ENCODE measurements at regions not wholly inside any gene's neighbourhood (a gene's known extent, or its start where the extent isn't known, plus 50 kb on each side); places are given as distances from the start of the nearest gene placed in this dataset.

DNA sequence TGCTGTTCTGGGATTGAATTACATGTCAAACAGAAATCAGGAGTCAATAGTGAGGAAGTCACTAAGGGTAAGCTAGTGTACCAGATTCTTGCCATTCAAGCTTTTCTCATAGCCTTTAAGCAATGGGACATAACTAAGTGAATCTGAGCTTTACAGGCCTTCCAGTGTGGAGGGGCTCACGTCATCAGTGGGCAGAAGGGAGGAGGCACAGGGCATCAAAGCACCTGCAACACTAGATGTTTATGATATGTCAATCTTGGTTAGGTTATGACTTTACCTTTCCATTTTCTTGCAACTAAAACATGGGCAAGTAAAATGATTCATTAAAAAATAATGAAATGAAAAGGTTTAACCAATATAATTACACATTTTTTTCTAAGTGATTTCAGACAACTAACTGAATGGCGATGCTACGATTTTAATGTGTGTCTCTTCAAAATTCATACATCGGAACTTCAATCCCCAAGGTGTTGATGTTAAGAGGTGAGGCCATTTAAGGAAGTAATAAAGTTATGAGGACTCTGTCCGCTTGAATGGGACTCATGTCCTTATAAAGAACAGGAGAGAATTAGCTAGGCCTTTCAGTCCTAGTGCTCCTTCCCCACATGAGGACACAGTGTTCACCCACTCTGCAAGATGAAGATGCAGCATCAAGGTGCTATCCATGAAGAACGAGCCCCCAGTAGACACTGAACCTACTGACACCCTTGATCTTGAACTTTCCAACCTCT lies 1169.2 kb upstream of the NXPH2 start:
- DNase-seq (ENCODE audit: low spot score) = no peak

- no peak for DNase-seq (ENCODE audit: low spot score)
These were observed 1166.5 kb upstream of the NXPH2 start for GRCh38 chr2:139946690-139947089.

GRCh38 chr2:139940686-139941085 lies 1160.5 kb upstream of the NXPH2 start:
- DNase-seq (ENCODE audit: low spot score) = no peak

- DNase-seq (ENCODE audit: low spot score) = no peak
These were observed 1145.7 kb upstream of the NXPH2 start for GRCh38 chr2:139925903-139926302.

DNA sequence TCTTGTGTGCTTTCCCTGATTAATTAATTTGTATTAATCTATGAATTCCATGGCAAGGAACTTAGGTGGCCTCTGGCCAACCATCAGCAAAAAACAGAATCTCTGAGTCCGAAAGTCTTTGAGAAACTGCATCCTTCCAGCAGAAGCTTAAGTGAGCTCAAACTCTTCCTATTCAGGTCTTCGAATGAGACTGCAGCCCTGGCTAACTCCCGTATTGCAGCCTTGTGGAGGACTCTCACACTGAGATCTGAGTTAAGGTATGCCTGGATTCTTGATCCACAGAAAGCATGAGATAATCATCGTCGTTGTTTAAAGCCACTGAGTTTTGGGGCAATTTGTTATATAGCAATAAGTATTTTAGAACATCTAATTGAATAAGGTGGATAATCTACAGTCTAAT lies 1143.9 kb upstream of the NXPH2 start:
- no peak for DNase-seq (ENCODE audit: low spot score)

DNA sequence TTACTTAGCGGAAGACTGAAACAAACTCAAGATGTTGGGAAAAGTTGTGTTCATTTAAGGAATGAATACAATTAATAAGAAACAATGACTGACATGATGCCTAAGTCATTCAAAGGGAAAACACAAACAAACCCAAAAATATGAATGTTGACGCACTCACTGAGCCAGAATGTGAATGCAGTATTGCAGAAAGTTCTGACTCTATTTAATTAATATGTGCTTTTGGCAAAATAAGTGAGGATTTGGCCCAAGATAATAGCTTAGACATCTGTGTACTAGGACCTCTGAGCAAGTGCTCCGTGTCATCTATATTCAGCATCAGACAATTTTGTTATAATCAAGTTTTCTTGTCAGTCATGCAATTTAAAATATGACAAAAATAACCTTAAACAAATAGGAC lies 1138.8 kb upstream of the NXPH2 start:
- DNase-seq (ENCODE audit: low spot score) = no peak

DNA sequence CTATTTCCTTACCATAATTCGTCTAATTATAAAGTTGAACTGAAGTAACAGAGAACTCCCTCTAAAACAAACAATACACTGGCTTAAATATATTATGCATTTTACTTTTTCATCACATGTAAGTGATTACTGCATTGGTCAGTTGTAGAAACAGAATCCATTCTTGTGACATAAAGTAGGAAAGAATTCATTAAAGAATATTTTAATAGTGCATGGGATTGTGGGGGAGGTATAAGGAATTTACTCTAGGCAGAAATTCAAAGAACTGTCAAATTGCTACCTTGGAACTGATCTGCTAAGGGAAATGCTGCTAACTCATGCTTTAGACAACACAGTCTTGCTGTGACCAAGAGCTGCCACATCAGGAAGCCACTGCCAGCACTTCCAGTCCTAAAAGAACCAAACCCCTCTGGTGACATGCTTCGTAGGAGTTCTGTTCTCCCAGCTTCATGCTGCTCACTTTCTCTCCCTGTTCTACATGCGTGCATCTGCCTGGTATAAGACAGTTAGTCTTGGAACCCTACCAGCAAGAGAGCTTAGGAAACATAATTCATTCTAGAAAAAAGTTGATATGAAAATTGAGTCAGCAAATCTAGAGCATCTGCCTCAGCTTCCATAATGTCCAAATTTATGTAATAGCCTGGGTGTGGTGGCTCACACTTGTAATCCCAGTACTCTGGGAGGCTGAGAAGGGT lies 1137.6 kb upstream of the NXPH2 start:
- no peak for DNase-seq (ENCODE audit: low spot score)

DNA sequence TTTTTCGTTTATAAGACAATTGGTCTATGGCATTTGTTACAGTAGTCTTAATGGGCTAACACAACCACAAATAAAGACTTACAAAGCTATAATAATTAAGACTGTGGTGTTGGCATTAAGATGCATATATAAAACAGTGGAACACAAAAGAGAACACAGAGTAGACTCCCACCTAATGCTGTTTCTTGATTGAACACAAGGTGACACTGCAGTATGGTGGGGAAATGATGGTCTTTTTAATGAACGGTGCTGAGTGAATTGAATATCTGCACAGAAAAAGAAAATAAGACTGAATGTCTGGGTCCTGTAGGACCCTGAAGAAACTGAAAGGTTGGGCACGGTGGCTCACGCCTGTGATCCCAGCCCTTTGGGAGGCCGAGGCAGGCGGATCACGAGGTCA lies 1136.6 kb upstream of the NXPH2 start:
- DNase-seq (ENCODE audit: low spot score) = no peak

DNA sequence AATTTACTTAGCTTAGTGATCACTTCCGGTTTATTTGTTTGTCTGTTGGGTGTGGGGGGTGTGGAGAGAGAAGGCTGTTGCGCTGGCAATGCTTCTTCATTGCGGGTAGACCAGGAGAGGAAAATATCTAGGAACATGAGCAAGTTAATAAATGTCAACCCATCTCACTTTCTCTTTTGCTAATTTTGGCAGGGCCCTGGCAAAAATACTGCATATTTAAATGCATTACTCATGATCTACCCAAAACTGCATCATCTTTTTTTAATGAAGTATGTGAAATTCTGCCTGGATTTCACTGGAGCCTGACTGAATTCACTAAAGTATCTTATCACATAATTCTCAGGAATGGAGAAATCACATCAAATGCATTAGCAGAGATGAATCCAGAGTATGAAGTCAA lies 1131.0 kb upstream of the NXPH2 start:
- no peak for DNase-seq (ENCODE audit: low spot score)

- DNase-seq (ENCODE audit: low spot score) = no peak
These were observed 1128.9 kb upstream of the NXPH2 start for GRCh38 chr2:139909136-139909535.

GRCh38 chr2:139905624-139906023 lies 1125.4 kb upstream of the NXPH2 start:
- DNase-seq (ENCODE audit: low spot score) = no peak

DNA sequence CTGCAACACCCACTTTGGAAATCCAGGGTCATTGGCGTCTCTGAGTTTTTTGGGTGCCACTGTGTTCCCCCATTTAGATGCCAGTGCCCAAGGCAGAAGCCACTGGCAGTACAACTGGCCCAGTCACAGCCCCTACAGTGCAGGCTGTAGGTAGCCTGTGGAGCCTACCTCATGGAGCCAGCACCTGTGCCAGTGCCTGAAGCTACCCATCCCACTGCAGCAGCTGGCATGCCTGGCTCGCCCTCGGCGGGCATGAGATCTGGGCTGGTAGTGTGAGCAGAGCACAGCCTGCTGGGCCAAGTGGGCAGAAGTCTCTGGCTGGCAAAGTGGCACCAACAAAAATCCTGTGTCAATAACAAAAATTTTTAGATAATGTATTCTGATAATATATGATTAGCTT lies 1111.4 kb upstream of the NXPH2 start:
- no peak for DNase-seq (ENCODE audit: low spot score)

- no peak for DNase-seq (ENCODE audit: low spot score)
These were observed 1105.8 kb upstream of the NXPH2 start for GRCh38 chr2:139885921-139886498.

DNA sequence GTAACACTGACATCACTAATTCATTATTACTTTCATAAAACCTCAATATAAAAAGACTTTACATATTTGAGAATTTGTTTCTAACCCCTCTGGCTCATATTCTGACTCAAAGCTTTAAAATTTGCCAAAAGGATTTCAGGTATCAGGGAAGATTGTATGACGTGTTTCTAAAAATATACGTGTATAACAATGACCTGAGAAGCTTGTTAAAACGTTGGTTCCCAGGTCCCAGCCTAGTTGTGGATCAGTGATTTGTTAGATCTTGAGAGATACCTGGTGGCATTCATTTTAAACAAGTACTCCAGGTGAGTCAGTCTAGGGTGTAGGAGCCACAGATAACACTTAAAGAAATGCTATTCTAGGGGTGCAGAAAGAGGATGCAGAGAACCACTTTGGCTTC lies 1096.8 kb upstream of the NXPH2 start:
- DNase-seq (ENCODE audit: low spot score) = no peak

- DNase-seq (ENCODE audit: low spot score) = no peak
These were observed 1096.1 kb upstream of the NXPH2 start for GRCh38 chr2:139876321-139876720.

GRCh38 chr2:139872503-139872902 lies 1092.3 kb upstream of the NXPH2 start:
- DNase-seq (ENCODE audit: low spot score) = no peak

- DNase-seq (ENCODE audit: low spot score) = no peak
These were observed 1091.8 kb upstream of the NXPH2 start for GRCh38 chr2:139872032-139872431.

GRCh38 chr2:139867601-139868226 lies 1087.5 kb upstream of the NXPH2 start:
- DNase-seq (ENCODE audit: low spot score) = no peak

- no peak for DNase-seq (ENCODE audit: low spot score)
These were observed 1084.7 kb upstream of the NXPH2 start for GRCh38 chr2:139864821-139865302.

- DNase-seq (ENCODE audit: low spot score) = no peak
These were observed 1074.7 kb upstream of the NXPH2 start for GRCh38 chr2:139854769-139855483.

DNA sequence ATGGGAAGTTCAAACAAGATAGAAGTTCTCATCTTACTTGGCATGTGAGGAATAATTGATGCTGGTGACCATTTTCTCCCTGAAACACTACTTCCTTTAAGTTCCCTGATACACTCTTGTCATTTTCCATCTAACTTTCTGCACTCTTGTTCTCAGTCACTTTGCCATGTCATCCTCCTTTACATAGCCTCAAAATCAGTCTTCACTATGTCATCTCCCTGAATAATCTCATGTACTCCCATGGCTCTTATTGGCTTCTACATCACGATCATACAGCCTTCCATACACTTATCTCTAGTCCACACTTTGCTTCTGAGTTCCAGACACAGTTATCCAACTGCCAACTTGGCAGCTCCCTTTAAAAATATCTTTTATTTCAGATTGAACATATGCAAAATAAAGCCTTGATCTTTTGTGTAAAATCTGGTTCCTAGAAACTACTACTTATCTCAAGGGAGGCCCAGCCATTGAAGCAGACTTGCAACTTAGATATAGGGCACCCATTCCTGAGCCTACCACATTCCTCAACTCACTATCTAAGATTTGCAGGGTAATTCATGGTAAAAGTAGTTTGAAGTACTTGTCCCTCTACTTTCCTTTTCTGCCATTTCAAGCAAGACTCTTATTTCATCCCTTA lies 1070.2 kb upstream of the NXPH2 start:
- no peak for DNase-seq (ENCODE audit: low spot score)

- no peak for DNase-seq (ENCODE audit: low spot score)
These were observed 1056.6 kb upstream of the NXPH2 start for GRCh38 chr2:139836769-139837168.

Measured in GM03348 (cell line).